ENCODE measurements at regions not wholly inside any gene's neighbourhood (a gene's known extent, or its start where the extent isn't known, plus 50 kb on each side); places are given as distances from the start of the nearest gene placed in this dataset.

- Histone ChIP-seq H3K27ac (ENCODE audit: control insufficient read depth, insufficient read depth, low read length) (no peak overlapping the region), H3K4me3 (ENCODE audit: control insufficient read depth in 2 of 3, extremely low read depth in 1 of 3, insufficient read depth in 2 of 3, low read depth in 1 of 3, low read length in 3 of 3) (no peak overlapping the region), H3K4me2 (ENCODE audit: control insufficient read depth, extremely low read depth, insufficient read depth, low read depth, low read length) (no peak overlapping the region), H3K36me3 (ENCODE audit: control insufficient read depth in 2 of 2, extremely low read depth in 1 of 2, insufficient read depth in 2 of 2, low read length in 2 of 2) (no peaks in the 10 kb centered on the region), H3K27me3 (ENCODE audit: control insufficient read depth, extremely low read depth, insufficient read depth, low read length) (no peaks in the 10 kb centered on the region), H3K9ac (ENCODE audit: control insufficient read depth, extremely low read depth, insufficient read depth, low read length) (no peak overlapping the region), H3K9me3 (ENCODE audit: control insufficient read depth, low read depth, low read length) (no peaks in the 10 kb centered on the region), H3K79me2 (ENCODE audit: control insufficient read depth, insufficient read depth, low read length) (no peaks in the 10 kb centered on the region), H3K4me1 (ENCODE audit: control insufficient read depth, extremely low read depth, insufficient read depth, low read length) (no peaks in the 10 kb centered on the region), H2AFZ (ENCODE audit: control insufficient read depth, low read length) (no peak overlapping the region), H4K20me1 (ENCODE audit: control insufficient read depth, extremely low read depth, insufficient read depth, low read length) (no peaks in the 10 kb centered on the region), H3K9me1 (ENCODE audit: control insufficient read depth, extremely low read depth, insufficient read depth, low read length) (no peaks in the 10 kb centered on the region)
- no peak for DNase-seq (ENCODE audit: low read depth, low spot score)
- TF ChIP-seq CTCF (optimal IDR thresholded peaks at IDR 0.05 in 1 of 3, IDR thresholded peaks at IDR 0.05 in 1 of 3, conservative IDR thresholded peaks at IDR 0.05 in 1 of 3; ENCODE audit: extremely low read depth in 1 of 3, insufficient read depth in 2 of 3, low read length in 3 of 3): no peak
- no peak for TF ChIP-seq EZH2 (IDR thresholded peaks at IDR 0.05; ENCODE audit: low read length)
- dilution Hi-C loops (cut with MboI; ENCODE audit: extremely low pct_ligation_motif_present, low sequenced_read_pairs): no loop called here
- no peak for FAIRE-seq
Measured at GRCh38 chr16:63241497-63242028, 1205.3 kb upstream of the CDH8 start.

- FAIRE-seq: no peak
- no peak for DNase-seq (ENCODE audit: low read depth, low spot score)
- Histone ChIP-seq H3K9ac (ENCODE audit: control insufficient read depth, extremely low read depth, insufficient read depth, low read length) (no peak overlapping the region), H3K4me1 (ENCODE audit: control insufficient read depth, extremely low read depth, insufficient read depth, low read length) (no peaks in the 10 kb centered on the region), H3K36me3 (ENCODE audit: control insufficient read depth in 2 of 2, extremely low read depth in 1 of 2, insufficient read depth in 2 of 2, low read length in 2 of 2) (no peaks in the 10 kb centered on the region), H4K20me1 (ENCODE audit: control insufficient read depth, extremely low read depth, insufficient read depth, low read length) (no peaks in the 10 kb centered on the region), H3K4me3 (ENCODE audit: control insufficient read depth in 2 of 3, extremely low read depth in 1 of 3, insufficient read depth in 2 of 3, low read depth in 1 of 3, low read length in 3 of 3) (no peak overlapping the region), H3K9me1 (ENCODE audit: control insufficient read depth, extremely low read depth, insufficient read depth, low read length) (no peaks in the 10 kb centered on the region), H3K4me2 (ENCODE audit: control insufficient read depth, extremely low read depth, insufficient read depth, low read depth, low read length) (no peak overlapping the region), H3K9me3 (ENCODE audit: control insufficient read depth, low read depth, low read length) (no peaks in the 10 kb centered on the region), H3K79me2 (ENCODE audit: control insufficient read depth, insufficient read depth, low read length) (no peaks in the 10 kb centered on the region), H3K27ac (ENCODE audit: control insufficient read depth, insufficient read depth, low read length) (no peak overlapping the region), H3K27me3 (ENCODE audit: control insufficient read depth, extremely low read depth, insufficient read depth, low read length) (no peaks in the 10 kb centered on the region), H2AFZ (ENCODE audit: control insufficient read depth, low read length) (no peak overlapping the region)
- dilution Hi-C loops (cut with MboI; ENCODE audit: extremely low pct_ligation_motif_present, low sequenced_read_pairs): no loop called here
- TF ChIP-seq EZH2 (IDR thresholded peaks at IDR 0.05; ENCODE audit: low read length): no peak
- TF ChIP-seq CTCF (optimal IDR thresholded peaks at IDR 0.05 in 1 of 3, IDR thresholded peaks at IDR 0.05 in 1 of 3, conservative IDR thresholded peaks at IDR 0.05 in 1 of 3; ENCODE audit: extremely low read depth in 1 of 3, insufficient read depth in 2 of 3, low read length in 3 of 3): no peak
Measured at GRCh38 chr16:63239065-63239570, 1202.9 kb upstream of the CDH8 start.

Data from keratinocyte (primary cell).